HG02852 (cell line): ENCODE measurements at regions not wholly inside any gene's neighbourhood (a gene's known extent, or its start where the extent isn't known, plus 50 kb on each side); places are given as distances from the start of the nearest gene placed in this dataset.

Experiments used
- ATAC-seq: cut with Tn5 transposase; IDR thresholded peaks from one replicate; pipeline ENCODE4 v1.9.1; 2021; ENCODE audit warnings: mild to moderate bottlenecking, moderate library complexity; ENCODE audit not compliant: unreplicated experiment

DNA sequence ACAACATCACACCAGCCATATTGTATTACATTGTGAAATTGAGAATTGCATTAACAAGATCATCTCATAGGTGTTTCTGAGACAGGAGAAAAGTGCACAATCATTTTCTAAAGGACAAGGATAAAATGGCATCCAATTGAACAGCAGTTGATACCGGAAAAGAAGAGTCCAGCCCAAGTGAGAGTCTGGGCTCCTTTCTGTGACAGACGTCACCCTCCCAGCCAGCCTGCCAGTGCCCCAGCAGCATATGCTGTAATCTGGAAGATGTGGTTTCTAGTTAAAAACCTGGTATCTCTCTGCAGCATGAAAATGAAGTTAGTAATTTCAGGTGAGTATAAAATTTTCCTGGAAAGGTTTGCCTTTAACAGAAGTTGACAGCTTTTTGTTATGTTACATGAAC, 1531.7 kb upstream of the PIK3C3 start:
- ATAC-seq, result no peak

DNA sequence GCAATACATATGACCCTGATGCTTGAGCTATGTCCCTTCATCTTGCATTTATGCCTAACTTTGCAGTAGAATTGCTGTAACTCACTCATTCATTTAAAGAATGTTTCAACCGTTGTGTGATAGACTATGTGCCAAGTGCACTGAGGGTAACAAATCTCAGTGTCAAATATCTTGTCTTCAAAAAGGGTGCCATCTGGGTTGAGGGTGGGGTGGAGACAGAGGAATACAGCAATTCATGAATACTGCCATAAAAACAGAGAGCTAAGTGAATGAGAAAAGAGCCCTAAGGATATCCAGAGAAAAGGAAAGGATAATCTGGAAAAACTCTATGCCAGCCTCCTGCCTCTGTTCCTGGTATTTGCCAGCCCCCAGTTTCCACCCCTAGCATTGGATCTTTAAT, 1534.4 kb upstream of the PIK3C3 start:
- ATAC-seq, result no peak

DNA sequence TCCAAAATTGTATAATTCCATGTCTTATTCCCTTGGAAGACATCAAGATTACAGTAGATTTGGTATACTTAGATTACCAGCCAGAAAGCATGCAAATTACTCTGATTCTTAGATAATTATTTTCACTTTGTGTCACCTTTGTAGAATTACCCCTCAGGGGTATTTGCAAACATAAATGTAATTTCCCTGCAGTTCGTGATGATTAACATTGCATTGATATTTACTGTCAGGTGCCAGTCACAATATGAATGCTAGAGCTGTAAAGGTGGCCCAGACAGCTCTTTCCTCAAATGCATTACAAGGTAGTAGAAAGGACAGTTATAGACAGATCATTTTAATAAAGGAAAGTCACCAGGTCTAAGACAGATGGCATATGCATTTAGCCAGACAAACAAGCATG, 1537.5 kb upstream of the PIK3C3 start:
- no peak for ATAC-seq

- no peak for ATAC-seq
These were observed 1539.2 kb upstream of the PIK3C3 start for GRCh38 chr18:40415821-40416220.

- no peak for ATAC-seq
These were observed 1539.8 kb upstream of the PIK3C3 start for GRCh38 chr18:40415176-40415791.

GRCh38 chr18:40414155-40414754, 1540.8 kb upstream of the PIK3C3 start:
- ATAC-seq, result no peak

DNA sequence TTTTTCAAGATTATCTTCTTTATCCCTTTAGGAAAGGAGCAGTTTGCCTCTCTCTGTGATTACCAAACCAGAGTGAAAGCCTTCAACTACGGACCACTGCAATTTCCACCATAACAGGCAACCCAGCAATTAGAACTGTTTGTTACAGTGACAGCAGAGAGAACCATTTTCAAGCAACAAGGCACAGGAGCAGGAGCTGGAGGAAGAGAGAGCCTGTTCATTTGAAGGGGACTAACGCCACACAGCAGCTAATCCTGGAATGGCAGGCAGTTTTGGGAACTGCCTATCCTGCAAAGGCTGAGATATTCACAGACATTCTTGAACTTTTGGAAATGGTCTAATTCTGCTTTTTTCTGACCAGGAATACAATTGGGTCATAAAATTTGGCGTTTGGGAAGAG, 1541.9 kb upstream of the PIK3C3 start:
- no peak for ATAC-seq

- ATAC-seq, result no peak
These were observed 1542.6 kb upstream of the PIK3C3 start for GRCh38 chr18:40412410-40412809.

- no peak for ATAC-seq
These were observed 1547.1 kb upstream of the PIK3C3 start for GRCh38 chr18:40407909-40408308.

DNA sequence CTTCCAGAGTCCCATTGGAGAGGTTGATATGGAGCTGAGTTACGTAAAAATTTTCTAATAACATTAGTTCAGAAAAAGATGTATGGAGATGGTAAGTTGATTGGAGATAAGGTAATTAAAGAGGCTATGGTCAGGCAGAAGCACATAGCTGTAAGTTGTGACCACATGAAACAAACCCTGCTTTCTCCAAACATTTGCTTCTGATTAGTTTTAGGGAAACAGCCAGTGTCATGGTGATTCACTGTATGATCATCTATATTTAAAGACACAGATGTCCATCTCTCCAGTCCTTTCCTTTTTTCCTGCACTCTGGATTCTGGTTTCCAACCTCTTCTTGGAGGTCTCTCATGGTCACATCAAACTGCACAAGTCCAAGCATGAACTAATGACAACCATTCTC, 1550.8 kb upstream of the PIK3C3 start:
- no peak for ATAC-seq

DNA sequence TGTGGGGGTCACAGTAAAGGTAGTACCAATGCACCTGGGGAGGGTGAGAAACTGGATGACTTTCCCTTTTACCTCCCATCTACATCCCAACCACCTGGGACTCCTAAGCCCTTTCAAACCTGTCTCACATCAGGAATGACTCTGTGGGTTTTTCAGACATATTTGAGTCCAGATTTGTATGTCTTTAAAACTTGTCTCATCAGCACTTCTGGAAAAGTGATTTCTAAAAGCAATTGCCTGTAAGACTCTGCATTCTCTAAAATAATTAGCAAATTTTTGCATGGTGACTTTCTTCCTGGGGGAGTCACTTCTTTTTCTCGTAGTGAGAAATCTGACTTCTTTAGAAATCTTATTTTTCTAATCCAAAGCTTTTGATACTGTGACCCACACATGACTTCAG, 1553.0 kb upstream of the PIK3C3 start:
- ATAC-seq, result no peak

- ATAC-seq, result no peak
These were observed 1566.9 kb upstream of the PIK3C3 start for GRCh38 chr18:40388121-40388520.

- ATAC-seq, result no peak
These were observed 1567.8 kb upstream of the PIK3C3 start for GRCh38 chr18:40387130-40387787.

GRCh38 chr18:40382197-40382596, 1572.8 kb upstream of the PIK3C3 start:
- ATAC-seq, result no peak

DNA sequence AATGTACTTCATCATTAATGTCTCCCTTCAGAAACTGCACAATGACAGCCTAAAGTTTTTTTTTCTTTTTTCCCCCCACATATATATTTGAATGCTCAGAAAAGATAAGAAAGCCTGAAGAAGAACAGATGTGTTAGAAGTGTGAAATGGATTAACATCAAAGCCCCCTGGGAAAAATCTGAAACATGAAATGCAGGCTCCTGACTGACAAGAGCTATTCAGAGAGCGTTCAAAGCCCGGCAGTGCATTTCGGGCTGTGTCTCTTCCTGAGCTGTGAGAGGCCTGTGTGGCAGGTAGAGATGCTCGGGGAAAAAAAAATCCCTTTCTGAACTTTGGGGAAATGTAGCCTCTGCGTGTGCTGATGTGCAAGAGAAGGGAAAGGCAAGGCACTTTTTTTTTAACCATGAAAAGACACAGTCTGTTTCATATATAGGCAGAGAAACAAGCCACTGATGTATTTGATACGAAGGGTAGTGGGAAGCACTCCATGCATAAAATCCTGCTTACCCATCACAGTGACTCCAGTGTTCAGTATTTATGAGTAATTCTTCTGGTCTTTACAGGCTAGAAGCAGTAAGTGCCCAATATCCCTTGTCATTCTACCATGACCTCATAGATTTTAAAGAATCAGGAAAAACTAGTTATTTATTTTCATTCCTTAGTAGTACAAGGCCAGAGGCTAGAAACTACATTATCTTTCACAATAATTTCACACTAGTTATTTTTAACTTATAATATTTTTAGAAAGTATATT, 1574.2 kb upstream of the PIK3C3 start:
- no peak for ATAC-seq

DNA sequence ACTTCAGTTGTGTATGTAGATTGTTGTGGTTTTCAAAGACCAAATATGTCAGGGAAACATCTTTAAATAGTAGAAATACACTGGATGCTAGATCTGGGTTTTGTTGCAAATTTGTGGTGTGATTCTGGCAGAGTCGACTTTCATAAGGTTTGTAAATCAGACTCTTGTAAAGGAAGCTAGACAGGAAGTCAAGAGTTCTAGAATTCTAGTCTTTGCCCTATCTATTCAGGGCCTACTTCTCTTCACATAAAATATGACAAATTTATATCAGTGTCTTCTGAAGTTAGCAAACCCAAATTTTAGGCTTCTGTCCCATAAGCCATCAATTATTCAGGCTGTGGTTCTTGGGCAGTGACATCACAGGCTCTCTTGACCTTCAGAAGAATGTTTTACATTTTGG, 1579.2 kb upstream of the PIK3C3 start:
- ATAC-seq, result no peak

- ATAC-seq, result no peak
These were observed 1583.4 kb upstream of the PIK3C3 start for GRCh38 chr18:40371673-40372072.

DNA sequence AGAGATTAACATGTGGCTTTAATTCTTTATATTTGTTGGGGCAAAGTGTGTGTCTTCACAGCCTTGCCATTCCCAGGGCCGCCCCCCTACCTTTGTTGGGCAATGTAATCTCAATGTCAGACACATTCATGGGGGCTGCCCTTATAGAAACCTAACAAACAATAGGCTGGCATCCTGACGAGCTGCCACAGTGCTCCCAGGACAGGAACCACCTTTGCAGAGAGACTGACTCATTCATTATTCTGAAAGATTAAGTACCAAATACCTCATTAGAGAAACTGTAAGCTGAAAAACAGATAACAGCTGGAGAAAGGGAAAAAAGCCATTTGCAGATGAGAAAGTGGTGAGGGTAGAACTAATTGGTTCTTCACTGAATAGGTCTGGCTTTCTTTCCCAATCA, 1587.5 kb upstream of the PIK3C3 start:
- ATAC-seq, result no peak

DNA sequence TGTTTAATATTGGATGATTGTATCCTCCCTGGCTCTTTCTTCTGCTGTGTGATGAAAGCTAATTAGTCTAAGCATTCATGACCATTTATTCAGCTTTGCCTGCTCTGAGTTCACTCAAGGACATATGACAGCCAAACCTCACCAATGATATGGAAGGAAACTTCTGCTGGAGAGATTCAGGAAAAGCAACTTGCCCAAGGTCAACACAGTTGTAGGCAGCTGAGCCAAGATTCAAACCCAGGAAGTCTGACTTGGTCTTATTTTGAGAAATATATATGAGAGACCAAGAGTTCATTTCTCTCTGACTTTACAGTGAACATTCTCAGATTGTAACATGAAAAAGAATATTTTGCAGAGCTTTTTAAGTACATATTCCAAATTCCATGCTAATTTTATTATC, 1588.5 kb upstream of the PIK3C3 start:
- no peak for ATAC-seq

GRCh38 chr18:40365526-40365925, 1589.5 kb upstream of the PIK3C3 start:
- ATAC-seq, result no peak

GRCh38 chr18:40360558-40360957, 1594.5 kb upstream of the PIK3C3 start:
- no peak for ATAC-seq

DNA sequence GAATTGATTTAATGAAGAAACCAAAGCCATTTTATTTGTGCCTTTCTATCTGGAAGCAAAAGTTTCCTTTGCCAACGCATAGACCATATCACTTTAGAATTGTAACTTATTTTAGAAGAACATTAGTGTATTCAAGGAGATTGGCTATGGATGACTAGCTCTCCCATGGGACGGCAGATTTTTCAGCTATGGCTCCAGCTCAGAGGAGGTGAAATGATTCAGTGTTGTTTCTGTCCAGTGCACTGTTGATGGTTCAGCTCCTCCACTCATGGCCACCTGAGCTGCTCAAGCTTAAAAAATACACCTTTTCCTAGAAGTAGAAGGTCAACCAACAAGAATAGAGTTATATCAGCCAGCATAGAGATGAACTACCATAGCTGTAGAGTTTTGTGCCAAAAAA, 1597.5 kb upstream of the PIK3C3 start:
- no peak for ATAC-seq
